ENCODE measurements at regions not wholly inside any gene's neighbourhood (a gene's known extent, or its start where the extent isn't known, plus 50 kb on each side); places are given as distances from the start of the nearest gene placed in this dataset.
A peak's percentile ranks its signal among the peaks of the same experiment; 100 is the strongest.

GRCh38 chr14:71672596-71672995 is 259.6 kb upstream of the RGS6 start:
- H3K9ac ChIP-seq (ENCODE audit: low read length), result no peak overlapping the region
- no peaks in the 10 kb centered on the region for H3K27me3 ChIP-seq (ENCODE audit: insufficient read depth, low read length)
- H3K27ac ChIP-seq (ENCODE audit: low read depth, low read length), result no peak overlapping the region
- no peak for FAIRE-seq
- no peaks in the 10 kb centered on the region for H3K9me3 ChIP-seq (ENCODE audit: insufficient read depth, low read depth, low read length)
- no peak for DNase-seq (ENCODE audit: low read depth)
- H3K79me2 ChIP-seq (ENCODE audit: insufficient read depth, low read length), result no peaks in the 10 kb centered on the region
- H4K20me1 ChIP-seq (ENCODE audit: insufficient read depth, low read length), result no peaks in the 10 kb centered on the region
- no peak overlapping the region for H3K4me3 ChIP-seq (ENCODE audit: insufficient read depth, low read depth, low read length)
- H3K9me3 Mint-ChIP-seq (ENCODE audit: unreplicated experiment), result peaks cover 9% of the 10 kb centered on the region
- H3K36me3 Mint-ChIP-seq (ENCODE audit: low read depth, unreplicated experiment), result peaks cover 14% of the 10 kb centered on the region
- peaks cover 15% of the 10 kb centered on the region for H3K36me3 ChIP-seq (ENCODE audit: insufficient read depth, low read length)
- peaks cover 7% of the 10 kb centered on the region for H3K4me1 ChIP-seq (ENCODE audit: insufficient read depth, low read length)
- no peak overlapping the region for H3K27ac Mint-ChIP-seq (ENCODE audit: unreplicated experiment)
- peaks cover 10% of the 10 kb centered on the region for H3K4me1 Mint-ChIP-seq (ENCODE audit: low read depth, unreplicated experiment)
- no peak overlapping the region for H2AFZ ChIP-seq (ENCODE audit: low read depth, low read length)
- no peak overlapping the region for H3K4me2 ChIP-seq (ENCODE audit: low read length)
- no peak for TF ChIP-seq EZH2 (IDR thresholded peaks at IDR 0.05; ENCODE audit: insufficient read depth, low read length)
- no peak for TF ChIP-seq CTCF (IDR thresholded peaks at IDR 0.05; ENCODE audit: insufficient read depth, low read depth, low read length)
- H3K4me3 Mint-ChIP-seq (ENCODE audit: unreplicated experiment), result no peak overlapping the region
- no peaks in the 10 kb centered on the region for H3K27me3 Mint-ChIP-seq (ENCODE audit: low read depth, unreplicated experiment)

- H3K4me3 ChIP-seq (ENCODE audit: insufficient read depth, low read depth, low read length), result no peak overlapping the region
- no peaks in the 10 kb centered on the region for H3K27me3 ChIP-seq (ENCODE audit: insufficient read depth, low read length)
- Mint-ChIP-seq H3K36me3 (ENCODE audit: low read depth, unreplicated experiment) (peaks cover 26% of the 10 kb centered on the region), H3K27ac (ENCODE audit: unreplicated experiment) (no peak overlapping the region), H3K9me3 (ENCODE audit: unreplicated experiment) (peaks cover 11% of the 10 kb centered on the region), H3K4me1 (ENCODE audit: low read depth, unreplicated experiment) (peaks cover 3% of the 10 kb centered on the region), H3K27me3 (ENCODE audit: low read depth, unreplicated experiment) (no peaks in the 10 kb centered on the region), H3K4me3 (ENCODE audit: unreplicated experiment) (no peak overlapping the region)
- H3K27ac ChIP-seq (ENCODE audit: low read depth, low read length), result peak overlapping the region; percentile 22
- H2AFZ ChIP-seq (ENCODE audit: low read depth, low read length), result no peak overlapping the region
- no peak overlapping the region for H3K4me2 ChIP-seq (ENCODE audit: low read length)
- no peak for DNase-seq (ENCODE audit: low read depth)
- H3K9me3 ChIP-seq (ENCODE audit: insufficient read depth, low read depth, low read length), result no peaks in the 10 kb centered on the region
- H3K36me3 ChIP-seq (ENCODE audit: insufficient read depth, low read length), result peaks cover 15% of the 10 kb centered on the region
- no peaks in the 10 kb centered on the region for H4K20me1 ChIP-seq (ENCODE audit: insufficient read depth, low read length)
- H3K4me1 ChIP-seq (ENCODE audit: insufficient read depth, low read length), result peaks cover 3% of the 10 kb centered on the region
- H3K9ac ChIP-seq (ENCODE audit: low read length), result peak overlapping the region; percentile 46
- TF ChIP-seq EZH2 (IDR thresholded peaks at IDR 0.05; ENCODE audit: insufficient read depth, low read length), result no peak
- TF ChIP-seq CTCF (IDR thresholded peaks at IDR 0.05; ENCODE audit: insufficient read depth, low read depth, low read length), result no peak
- H3K79me2 ChIP-seq (ENCODE audit: insufficient read depth, low read length), result no peaks in the 10 kb centered on the region
- no peak for FAIRE-seq
These were observed 256.9 kb upstream of the RGS6 start for GRCh38 chr14:71675126-71675899.

GRCh38 chr14:71675900-71676287 is 256.3 kb upstream of the RGS6 start:
- H3K9me3 ChIP-seq (ENCODE audit: insufficient read depth, low read depth, low read length), result no peaks in the 10 kb centered on the region
- peak overlapping the region; percentile 46 for H3K9ac ChIP-seq (ENCODE audit: low read length)
- peak overlapping the region; percentile 22 for H3K27ac ChIP-seq (ENCODE audit: low read depth, low read length)
- DNase-seq (ENCODE audit: low read depth), result no peak
- Mint-ChIP-seq H3K27me3 (ENCODE audit: low read depth, unreplicated experiment) (no peaks in the 10 kb centered on the region), H3K4me3 (ENCODE audit: unreplicated experiment) (no peak overlapping the region), H3K4me1 (ENCODE audit: low read depth, unreplicated experiment) (peaks cover 3% of the 10 kb centered on the region), H3K27ac (ENCODE audit: unreplicated experiment) (no peak overlapping the region), H3K9me3 (ENCODE audit: unreplicated experiment) (peaks cover 11% of the 10 kb centered on the region), H3K36me3 (ENCODE audit: low read depth, unreplicated experiment) (peaks cover 28% of the 10 kb centered on the region)
- no peaks in the 10 kb centered on the region for H4K20me1 ChIP-seq (ENCODE audit: insufficient read depth, low read length)
- no peaks in the 10 kb centered on the region for H3K27me3 ChIP-seq (ENCODE audit: insufficient read depth, low read length)
- no peak for TF ChIP-seq CTCF (IDR thresholded peaks at IDR 0.05; ENCODE audit: insufficient read depth, low read depth, low read length)
- TF ChIP-seq EZH2 (IDR thresholded peaks at IDR 0.05; ENCODE audit: insufficient read depth, low read length), result no peak
- no peak overlapping the region for H3K4me2 ChIP-seq (ENCODE audit: low read length)
- no peaks in the 10 kb centered on the region for H3K79me2 ChIP-seq (ENCODE audit: insufficient read depth, low read length)
- no peak for FAIRE-seq
- H3K4me3 ChIP-seq (ENCODE audit: insufficient read depth, low read depth, low read length), result no peak overlapping the region
- peaks cover 15% of the 10 kb centered on the region for H3K36me3 ChIP-seq (ENCODE audit: insufficient read depth, low read length)
- peaks cover 3% of the 10 kb centered on the region for H3K4me1 ChIP-seq (ENCODE audit: insufficient read depth, low read length)
- H2AFZ ChIP-seq (ENCODE audit: low read depth, low read length), result no peak overlapping the region
